AG20443 (cell line): ENCODE measurements at regions not wholly inside any gene's neighbourhood (a gene's known extent, or its start where the extent isn't known, plus 50 kb on each side); places are given as distances from the start of the nearest gene placed in this dataset.

ENCODE experiments used
- DNase-seq: peaks from one replicate; pipeline ENCODE4 v3.0.0; 2012; ENCODE audit warnings: low spot score, mixed read lengths

DNA sequence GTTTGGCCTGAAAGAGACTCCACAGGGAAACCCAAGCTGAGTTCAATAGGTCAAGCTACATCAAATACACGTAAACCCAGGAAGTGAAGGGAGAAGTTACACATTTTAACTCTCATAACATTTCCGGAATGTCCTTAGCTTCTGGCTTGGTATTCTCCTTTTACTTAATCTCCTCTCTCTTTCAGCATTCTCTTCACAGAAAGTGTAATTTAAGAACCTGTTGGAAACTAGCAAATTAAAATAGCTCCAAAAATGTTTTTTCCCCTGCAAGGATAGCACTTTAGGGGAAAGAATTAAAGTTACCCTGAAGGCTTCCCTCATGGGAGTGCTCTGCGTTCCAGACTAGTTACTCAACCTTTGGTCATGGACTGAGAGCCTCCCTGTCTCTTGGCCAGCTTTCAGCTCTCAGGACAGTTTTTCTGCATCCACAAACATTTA is 292.7 kb upstream of the TARS1 start:
- DNase-seq, result peak; percentile 87

GRCh38 chr5:33153372-33153771 is 287.4 kb upstream of the TARS1 start:
- no peak for DNase-seq

GRCh38 chr5:33153831-33154230 is 286.9 kb upstream of the TARS1 start:
- DNase-seq, result no peak

- DNase-seq, result no peak
Observed at GRCh38 chr5:33160871-33161270, 279.9 kb upstream of the TARS1 start.

GRCh38 chr5:33161421-33161820 is 279.3 kb upstream of the TARS1 start:
- no peak for DNase-seq

GRCh38 chr5:33162057-33162456 is 278.7 kb upstream of the TARS1 start:
- no peak for DNase-seq

GRCh38 chr5:33166522-33166921 is 274.2 kb upstream of the TARS1 start:
- DNase-seq, result no peak

DNA sequence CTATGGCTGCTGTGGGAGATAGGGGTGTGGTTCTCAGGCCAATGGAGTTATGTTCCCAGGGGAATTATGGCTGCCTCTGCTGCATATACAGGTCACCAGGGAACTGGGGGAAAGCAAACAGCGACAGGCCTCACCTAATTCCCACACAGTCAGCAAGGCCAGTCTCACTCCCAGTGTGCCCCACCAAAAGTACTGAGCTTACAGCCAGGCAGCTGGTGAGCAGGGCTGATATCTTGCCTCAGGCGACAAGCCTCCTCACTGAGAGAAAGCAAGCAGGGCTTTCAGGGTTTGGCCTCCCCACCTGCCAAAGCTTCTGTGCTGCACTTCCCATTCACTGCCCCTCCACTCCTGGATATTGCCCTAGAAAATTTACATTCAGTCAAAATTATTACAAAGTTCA is 273.8 kb upstream of the TARS1 start:
- DNase-seq, result no peak

DNA sequence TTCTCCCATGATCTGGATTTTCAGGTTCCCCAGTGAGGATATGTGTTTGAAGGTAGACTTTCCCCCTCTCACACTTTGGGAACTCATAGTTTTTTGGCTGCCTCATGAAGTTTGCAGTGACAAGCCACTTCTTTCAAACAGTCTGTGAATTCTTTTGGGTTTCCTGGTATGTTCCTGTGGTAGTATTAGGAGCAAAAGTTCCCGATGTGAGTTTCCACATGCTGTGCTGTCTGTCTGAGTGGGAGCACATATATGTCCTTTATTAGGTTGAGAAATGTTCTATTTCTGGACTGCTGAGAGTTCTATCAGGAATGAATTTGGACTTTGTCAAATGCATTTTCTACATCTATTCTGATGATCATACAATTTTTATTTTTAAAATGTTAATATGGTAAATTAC is 273.2 kb upstream of the TARS1 start:
- peak; percentile 10 for DNase-seq

GRCh38 chr5:33170411-33170810 is 270.4 kb upstream of the TARS1 start:
- DNase-seq, result no peak

DNA sequence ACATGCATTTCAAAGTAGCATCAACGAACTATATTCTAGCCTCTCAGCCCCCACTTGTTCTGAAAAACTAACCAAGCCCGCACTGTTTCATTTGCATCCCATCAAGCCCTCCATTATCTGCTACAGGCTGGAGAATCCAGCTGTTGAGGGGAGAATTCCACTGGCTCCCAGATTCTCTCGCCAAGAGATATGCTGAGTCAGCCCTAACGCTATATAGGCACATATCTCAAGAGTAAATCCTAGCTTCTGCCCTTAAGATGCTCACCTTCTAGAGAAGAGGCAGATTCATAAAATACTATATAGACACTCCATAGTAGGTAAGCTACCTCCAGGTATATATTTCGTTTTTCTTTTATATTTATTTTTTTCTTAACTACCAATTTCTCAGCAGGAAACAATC is 266.4 kb upstream of the TARS1 start:
- DNase-seq, result no peak

DNA sequence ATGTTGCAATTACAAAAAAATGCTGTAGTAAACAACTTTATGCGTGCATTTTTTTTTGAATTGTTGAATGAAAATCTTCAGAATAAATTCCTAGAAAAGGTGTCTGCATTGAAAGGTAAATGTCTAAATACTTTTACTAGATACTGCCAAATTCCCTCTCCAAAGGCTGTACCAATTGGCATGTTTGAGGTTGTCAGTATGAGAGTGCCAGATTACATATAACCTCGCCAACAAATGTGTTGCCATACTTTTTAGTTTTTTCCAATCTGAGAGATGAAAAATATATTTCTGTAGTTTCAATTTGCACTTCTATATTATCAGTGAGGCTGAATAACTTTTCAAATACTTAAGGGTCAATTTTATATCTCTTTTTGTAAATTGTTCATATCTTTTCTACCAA is 261.5 kb upstream of the TARS1 start:
- DNase-seq, result no peak

GRCh38 chr5:33180900-33181299 is 259.9 kb upstream of the TARS1 start:
- DNase-seq, result peak; percentile 51

GRCh38 chr5:33182986-33183385 is 257.8 kb upstream of the TARS1 start:
- no peak for DNase-seq

GRCh38 chr5:33184367-33184766 is 256.4 kb upstream of the TARS1 start:
- DNase-seq, result no peak

- no peak for DNase-seq
Observed at GRCh38 chr5:33188089-33188488, 252.7 kb upstream of the TARS1 start.

DNA sequence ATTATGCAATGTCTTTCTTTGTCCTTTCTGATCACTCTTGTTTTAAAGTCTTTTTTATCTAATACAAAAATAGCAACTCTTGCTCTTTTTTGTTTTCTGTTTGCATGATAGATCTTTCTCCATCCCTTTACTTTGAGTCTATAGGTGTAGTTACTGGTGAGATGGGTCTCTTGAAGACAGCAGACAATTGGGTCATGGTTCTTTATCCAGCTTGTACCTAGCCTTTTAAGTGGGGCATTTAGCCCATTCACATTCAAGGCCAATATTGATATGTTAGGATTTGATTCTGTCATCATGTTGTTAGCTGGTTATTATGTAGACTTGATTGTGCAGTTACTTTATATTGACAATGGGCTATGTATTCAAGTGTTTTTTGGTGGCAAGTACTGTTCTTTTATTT is 245.9 kb upstream of the TARS1 start:
- no peak for DNase-seq

- DNase-seq, result peak; percentile 17
Observed at GRCh38 chr5:33195431-33196165, 245.2 kb upstream of the TARS1 start.

GRCh38 chr5:33198836-33199235 is 241.9 kb upstream of the TARS1 start:
- DNase-seq, result no peak

- no peak for DNase-seq
Observed at GRCh38 chr5:33203931-33204330, 236.8 kb upstream of the TARS1 start.

GRCh38 chr5:33205079-33205478 is 235.7 kb upstream of the TARS1 start:
- DNase-seq, result no peak

DNA sequence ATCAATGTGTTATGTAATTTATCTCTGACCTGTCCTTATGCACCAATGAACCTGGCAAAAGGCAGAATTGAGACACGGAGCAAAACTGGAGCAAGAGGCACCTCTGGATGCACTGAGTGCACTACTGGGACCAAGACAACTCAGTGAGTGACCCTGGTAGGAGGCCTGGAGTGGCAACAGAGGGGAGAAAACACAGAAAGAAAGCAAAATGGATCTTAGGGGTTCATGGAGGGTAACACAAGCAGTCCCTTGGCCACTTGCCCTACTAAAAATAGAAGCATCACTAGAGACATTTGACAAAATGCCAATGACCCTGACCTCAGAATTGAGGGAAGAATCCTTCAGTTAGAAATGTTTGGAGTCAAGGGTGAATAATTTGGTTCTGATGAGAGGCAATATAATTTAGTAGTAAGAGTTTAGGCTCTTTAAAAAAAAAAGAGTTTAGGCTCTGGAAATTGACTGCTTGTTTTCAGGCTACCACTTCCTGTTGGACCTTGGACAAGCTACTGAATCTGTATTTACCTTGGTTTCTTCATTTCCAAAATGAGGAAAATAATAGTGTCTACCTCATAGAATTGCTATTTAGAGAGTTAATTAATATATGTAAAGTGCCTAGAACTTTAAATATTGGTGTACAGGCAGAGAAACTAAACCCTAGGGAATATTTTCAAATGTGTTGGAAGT is 234.9 kb upstream of the TARS1 start:
- no peak for DNase-seq

- no peak for DNase-seq
Observed at GRCh38 chr5:33206962-33207506, 233.7 kb upstream of the TARS1 start.

GRCh38 chr5:33209252-33209651 is 231.5 kb upstream of the TARS1 start:
- no peak for DNase-seq
